Right hindlimb (tissue), 1 donor: ENCODE measurements at regions not wholly inside any gene's neighbourhood (a gene's known extent, or its start where the extent isn't known, plus 50 kb on each side); places are given as distances from the start of the nearest gene placed in this dataset.

Experiments
- DNase-seq: peaks from one replicate; pipeline ENCODE4 v3.0.0-alpha.2; 2018

DNA sequence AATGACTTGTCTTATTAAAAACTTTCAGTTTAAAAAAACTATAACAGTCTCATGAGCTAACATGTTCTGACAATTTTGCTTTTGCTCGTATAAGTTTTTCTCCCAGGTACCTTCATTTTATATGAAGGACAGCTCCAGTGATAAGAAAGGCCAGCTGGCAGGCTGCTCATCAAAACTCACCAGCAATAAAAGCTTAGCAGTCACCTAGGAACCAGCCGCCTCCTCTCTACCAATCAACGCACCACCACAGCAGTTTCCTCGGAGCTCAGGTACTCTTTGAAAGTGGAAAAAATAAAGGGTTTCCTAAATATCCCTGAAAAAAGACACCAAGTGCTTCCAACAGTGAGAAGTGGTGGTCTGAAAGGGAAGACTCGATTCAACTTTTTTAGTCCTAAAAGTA lies 100.9 kb upstream of the CCDC150 start:
- no peak for DNase-seq

DNA sequence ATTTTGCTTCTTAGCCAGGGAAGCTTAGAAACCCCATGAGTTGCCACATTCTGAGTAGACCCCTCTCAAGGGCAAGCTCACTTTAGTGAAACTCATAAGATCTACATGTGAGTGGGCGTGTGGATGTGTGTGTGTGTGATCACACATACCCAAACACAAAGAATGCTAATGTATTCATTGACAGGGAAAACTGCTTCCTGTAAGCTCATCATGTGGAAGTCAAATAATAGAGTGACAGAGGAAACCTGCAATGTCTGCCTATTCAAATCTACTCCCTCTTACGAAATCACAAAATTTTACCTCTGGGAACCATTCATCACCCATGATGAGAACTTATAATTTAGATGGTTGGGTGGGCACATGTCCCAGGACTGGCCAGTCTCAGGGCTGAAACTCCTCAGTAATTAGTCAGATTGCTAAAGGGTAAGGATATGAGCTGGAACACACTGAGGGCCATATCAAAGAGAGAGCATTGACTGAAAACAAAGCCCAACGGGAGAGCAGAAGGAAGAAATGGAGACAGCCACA lies 94.5 kb upstream of the CCDC150 start:
- DNase-seq: no peak

DNA sequence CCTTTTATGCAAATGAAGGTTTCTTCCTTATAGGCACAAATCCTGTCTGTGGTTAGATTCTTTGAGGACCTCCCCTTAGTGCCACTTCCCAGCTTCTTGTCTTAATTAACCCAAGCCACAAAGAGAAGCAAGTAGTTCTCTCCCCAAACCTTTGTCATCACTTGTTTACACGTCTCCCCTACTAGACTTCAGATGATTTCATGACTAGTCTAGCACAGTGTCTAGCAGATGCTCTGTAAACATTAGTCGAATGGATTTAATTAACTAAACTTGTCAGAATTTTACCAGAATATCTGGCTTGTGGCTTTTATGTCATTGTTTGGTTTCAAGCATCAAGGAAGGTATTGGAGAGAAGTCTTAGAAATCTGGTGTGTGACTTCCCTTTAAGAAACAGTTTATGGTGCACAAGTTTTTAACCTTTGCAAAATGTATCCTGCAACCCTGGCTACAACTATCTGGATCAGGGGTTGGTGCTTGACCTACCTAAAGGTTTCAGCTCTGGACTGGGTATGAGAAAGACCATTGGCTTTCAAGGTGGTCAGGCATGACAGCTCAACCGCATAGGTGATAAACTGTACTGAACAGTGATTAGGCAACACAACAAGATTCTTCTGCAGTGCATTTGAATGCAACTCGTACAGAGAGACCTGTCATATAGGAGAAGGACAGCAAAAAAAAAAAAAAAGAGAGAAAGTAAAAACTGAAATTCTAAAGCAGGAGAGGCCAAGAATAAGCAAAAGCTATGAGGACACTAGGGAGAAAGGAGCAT lies 93.2 kb upstream of the CCDC150 start:
- DNase-seq: no peak

DNA sequence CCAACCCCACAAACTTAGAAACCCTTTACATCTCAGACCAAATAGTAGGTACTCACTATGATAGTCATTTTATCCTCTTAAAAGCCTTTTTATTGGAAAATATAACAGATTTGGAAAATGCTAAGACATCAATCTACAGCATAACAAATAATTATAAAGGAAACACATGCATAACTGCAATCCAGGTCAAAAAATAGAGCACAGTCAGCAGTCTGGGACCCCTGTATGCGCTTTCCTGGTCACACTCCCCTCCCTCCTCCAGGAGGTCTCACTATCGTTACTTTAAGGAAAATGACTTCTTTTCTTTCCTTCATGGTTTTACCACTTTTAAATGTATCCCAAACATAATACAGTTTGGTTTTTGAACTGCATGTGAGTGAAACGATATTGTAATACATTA lies 90.5 kb upstream of the CCDC150 start:
- DNase-seq: no peak

DNA sequence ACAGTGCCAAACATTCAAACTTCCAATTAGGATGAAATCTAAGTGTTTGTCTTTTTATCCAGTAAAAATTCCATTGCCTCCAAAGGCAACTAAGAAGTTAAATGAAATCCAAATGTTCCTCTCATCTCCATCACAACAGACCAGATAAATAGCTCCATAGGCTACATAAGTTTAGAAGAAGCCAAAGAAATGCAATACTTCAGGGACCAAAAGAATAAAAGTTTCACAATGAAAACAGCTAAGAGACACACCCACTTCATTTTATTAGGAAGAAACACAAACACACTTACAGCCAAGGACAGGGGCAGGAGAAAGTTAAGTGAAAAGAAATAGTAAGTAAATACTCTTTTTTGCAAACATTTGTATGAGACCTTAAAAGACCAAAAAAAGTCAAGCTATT lies 88.5 kb upstream of the CCDC150 start:
- DNase-seq: no peak

DNA sequence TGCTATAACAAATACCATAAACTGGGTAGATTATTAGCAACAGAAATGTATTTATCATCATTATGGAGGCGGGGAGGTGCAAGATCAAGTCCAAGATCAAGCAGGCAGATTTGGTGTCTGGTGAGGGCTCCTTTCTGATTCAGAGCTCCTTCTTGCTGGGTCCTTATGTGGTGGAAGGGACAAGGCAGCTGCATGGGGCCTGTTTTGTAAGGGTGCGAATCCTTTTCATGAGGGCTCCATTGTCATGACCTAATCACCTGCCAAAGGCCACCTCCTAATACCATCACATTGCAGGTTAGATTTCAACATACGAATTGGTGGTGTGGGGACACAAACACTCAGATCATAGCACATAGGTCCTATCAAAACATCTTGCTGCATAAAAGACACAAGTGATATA lies 84.4 kb upstream of the CCDC150 start:
- DNase-seq: no peak

DNA sequence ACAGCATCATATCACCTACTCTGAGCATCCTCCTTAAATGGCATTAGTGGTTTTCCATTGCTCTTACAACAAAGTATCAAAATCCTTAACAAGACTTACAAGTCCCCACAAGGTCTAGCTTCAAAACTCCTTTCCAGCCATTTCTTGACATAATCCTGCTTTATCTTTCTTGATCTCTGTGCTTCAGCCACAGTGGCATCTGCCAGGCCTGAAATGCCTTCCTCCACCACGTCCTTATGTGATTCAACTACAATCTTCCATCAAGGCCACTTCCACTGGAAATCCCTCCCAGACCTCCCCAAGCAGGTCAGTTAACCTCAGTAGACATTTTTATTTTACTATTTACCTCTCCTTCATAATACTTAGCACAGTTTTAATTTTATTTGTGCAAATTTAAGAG lies 83.8 kb upstream of the CCDC150 start:
- no peak for DNase-seq

DNA sequence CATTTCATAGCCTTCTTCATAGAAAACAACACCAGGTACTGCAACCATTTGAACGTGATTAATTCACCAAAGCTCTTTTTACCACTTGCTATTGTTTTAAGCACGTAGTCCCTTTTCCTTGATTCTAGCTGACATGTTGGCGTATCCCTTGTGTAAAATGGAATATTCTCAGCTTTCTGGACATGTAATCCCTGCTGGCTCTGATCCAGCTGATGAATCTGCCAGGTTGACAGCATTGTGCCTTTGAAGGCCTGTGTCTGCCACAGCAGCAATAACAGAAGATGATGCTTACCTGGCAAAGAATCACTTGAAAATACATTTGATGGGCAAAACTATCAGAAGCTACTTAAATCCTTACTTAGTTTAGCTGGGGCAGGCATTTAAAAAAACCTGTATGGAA lies 81.0 kb upstream of the CCDC150 start:
- no peak for DNase-seq

DNA sequence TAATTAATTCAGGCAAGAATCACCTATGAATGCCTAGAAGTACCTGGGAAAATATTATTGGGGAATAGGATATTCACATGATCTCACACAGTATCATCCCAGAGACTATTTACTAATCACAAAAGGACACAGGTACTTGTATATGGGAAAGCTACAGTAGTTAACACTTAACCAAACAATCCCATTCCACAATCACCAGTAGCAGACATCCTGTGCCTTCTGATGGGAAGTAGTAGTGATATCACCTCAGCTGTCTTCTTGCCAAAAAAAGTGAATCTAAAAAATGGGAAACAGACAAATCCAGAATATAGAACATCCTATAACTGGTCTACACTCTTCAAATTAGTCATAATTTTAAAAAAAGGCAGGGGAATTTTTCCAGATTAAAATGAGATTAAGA lies 75.6 kb upstream of the CCDC150 start:
- DNase-seq: no peak

DNA sequence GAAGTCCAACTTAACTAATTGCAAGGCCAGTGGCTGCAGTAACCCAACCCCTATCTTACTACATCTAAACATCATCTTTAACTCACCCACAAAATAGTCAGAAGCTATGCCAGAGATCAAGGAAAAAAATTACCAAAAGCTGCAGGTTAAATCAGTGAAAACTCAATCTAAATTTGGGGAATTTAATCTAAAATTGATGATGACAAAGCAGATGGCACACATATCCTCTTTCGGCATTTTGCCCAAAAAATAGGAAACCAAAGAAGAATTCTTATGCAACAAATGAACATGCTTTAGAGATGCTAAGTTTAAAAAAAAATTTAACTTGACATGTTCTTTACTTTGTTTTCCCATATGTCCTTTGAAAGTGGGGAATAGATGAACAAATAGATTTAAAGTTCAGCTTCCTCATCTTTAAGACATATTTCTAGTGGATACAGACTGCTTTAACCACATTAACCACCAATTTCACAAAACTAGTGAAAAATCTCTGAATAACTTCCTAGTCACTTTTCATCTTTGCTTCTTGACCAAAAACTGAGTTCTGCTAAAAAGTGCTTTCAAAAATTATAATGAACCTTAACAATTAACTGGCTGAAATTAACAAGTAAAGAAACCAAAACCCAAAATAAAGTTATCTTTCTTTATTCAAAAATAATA lies 74.3 kb upstream of the CCDC150 start:
- DNase-seq: no peak

DNA sequence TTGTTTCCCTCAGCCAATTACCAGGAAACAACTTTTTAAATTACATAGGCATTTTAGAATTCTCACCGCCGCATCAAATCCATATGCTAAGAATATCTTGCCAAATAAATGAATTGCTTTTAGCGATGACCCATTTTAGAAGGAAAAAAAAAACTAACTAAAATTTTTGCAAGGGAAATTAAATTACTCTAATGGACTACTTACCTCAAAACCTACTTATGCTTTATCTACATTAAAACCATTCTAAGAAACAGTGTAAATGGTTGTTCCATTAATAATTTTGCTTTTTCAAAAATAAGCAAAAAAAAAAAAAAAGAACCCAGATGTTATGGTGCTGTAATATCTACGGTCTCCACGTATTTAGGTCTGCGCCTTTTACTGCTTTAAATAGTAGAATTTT lies 73.5 kb upstream of the CCDC150 start:
- no peak for DNase-seq

DNA sequence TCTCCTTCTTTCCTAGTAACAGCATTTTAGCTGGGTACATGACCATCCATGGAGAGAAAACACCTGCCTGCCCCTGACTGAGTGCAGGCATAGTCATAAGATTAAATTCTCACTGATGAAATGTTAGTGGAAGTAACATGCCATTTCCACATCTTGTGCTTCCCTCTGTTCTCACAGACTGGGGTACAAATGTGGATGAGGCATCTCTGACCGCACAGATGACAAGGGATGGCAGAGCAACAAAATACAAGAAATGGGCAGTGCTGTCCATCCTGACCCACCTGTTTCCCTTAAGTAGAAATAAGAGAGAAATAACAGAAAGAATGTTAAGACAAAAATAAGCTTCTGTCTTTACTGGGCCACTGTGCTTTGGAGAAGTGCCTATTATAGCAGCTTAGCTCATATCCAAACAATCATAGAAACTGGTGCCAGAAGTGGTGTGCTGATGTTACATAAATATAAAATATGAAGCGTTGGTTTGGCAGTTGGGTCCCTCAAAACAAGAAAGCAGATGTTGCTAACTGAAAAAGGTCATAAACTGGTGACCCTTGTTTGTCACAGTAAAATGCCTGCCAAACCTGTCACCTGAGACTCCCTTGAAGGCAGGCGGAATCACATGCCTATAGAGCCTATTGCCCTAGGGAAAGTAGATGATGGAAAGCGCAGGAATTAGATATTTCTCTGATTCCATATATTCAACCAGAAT lies 72.4 kb upstream of the CCDC150 start:
- DNase-seq: peak; percentile 36

DNA sequence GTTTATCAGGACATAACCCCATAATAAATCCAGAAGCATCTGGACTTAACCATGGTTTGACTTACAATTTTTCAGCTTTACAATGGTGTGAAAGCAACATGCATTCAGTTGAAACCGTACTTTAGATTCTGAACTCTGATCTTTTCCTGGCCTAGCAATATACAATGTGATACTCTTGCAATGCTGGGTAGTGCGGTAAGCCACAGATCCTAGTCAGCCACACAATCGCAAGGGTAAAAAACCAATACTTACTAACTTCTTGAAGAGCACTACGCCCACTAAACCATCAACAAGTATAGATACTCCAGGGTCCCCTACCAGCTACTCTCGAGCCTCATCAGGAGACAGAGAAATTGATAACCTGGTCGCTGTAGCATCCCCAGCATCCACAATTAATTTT lies 71.0 kb upstream of the CCDC150 start:
- no peak for DNase-seq

DNA sequence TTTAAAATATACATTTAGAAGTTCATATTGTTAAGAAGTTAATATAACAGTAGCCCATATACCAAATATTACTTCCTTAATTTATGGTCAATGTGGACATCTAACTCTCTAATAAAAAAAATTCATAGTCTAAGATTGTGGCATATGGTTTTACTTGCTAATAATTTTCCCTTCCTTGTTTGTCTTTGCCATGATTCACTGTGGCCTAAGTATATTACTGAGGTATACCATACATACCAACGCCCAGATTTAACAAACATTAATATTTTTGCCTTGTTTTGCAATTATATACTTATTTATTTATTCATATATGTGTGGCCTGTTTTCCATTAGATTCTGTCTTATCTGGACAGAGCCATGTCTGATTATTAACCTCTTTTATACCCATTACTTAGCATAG lies 54.6 kb upstream of the CCDC150 start:
- no peak for DNase-seq

DNA sequence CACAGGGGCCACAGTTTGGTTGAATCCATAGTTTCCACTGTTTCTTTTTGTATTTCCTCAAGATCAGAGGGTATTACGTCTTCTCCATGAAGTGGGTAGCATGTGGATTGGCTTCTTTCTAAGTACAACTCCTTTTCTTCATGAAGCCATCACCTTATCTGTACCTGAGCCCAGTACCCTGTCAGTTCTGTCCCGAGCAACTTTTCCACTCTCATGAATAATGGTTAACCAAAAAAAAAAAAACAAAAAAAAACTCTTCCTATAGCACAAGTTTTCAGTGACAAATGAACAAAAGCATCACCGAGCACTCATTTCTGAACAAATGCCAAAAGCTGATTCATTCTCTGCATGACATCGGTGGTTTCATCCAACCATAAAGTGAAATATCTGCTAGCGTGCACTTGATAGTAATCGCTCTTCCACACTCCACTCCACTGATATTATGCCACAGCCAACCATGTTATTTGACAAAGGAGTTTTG lies 53.0 kb upstream of the CCDC150 start:
- no peak for DNase-seq

DNA sequence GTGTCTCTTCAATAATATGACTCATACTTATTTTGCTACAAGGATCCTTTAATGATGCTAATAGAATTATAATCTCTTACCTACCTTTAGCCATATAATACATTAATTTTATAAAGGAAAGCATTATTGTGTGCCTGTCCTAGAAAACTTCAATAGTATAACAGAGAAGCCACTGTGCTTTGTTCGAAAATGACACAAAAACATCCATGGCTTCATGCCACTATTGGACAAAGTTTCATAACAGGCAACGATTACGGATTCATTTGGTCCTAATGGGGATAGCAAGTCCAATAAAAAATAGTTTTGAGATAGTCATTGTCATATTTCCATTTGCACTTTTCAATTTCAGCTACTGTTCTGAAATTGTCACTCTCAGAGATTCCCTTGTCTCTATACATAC lies 52.5 kb upstream of the CCDC150 start:
- DNase-seq: no peak

DNA sequence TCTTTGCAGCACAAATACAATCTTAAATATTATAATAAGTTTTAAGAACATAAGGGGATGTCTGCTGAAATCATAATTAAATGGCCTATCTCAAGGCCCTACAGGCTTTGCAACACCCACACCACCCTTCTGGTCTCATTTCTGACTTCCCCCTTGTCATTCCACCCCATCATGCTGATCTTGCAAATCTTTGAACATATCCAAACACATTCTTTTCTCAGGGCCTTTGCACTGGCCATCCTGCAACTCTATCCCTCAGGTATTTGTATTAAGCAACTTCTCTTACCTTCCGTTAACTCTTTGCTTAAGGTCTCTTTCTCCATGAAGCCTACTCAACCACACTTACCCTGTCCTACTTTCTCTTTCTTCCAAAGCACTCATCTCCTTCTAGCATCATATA lies 51.8 kb upstream of the CCDC150 start:
- no peak for DNase-seq

DNA sequence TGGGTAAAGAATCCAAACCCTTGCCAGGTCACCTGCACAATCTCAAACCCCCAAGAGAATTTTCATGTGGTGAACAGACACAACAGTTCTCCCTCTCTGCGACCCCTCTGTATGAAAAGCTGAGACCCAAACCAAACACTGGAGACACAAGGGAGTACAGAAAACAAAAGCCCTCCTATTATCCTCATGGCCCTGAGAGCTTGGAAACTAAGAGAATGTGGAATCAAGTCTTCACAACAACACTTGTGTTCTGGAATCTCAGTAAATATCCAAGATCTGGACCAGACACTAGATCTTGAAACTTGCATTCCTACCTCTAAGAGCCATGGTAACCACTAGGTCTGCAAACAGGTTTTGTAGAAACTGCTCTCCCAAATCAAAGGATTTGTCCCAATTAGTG lies 50.1 kb upstream of the CCDC150 start:
- DNase-seq: no peak
